ENCODE measurements at regions not wholly inside any gene's neighbourhood (a gene's known extent, or its start where the extent isn't known, plus 50 kb on each side); places are given as distances from the start of the nearest gene placed in this dataset.

GRCh38 chr6:93684339-93684738 is 265.0 kb upstream of the EPHA7 start:
- no peaks in the 10 kb centered on the region for H3K36me3 Mint-ChIP-seq (ENCODE audit: low read depth)
- no peaks in the 10 kb centered on the region for H3K9me3 Mint-ChIP-seq
- H3K27ac Mint-ChIP-seq: no peak overlapping the region
- H3K4me3 Mint-ChIP-seq: no peak overlapping the region
- H3K27me3 Mint-ChIP-seq (ENCODE audit: low read depth, poor library complexity): no peaks in the 10 kb centered on the region
- DNase-seq: no peak
- TF ChIP-seq CTCF (IDR thresholded peaks at IDR 0.05): no peak
- H3K4me1 Mint-ChIP-seq: no peaks in the 10 kb centered on the region

- no peak overlapping the region for H3K4me3 Mint-ChIP-seq
- no peaks in the 10 kb centered on the region for H3K9me3 Mint-ChIP-seq
- H3K4me1 Mint-ChIP-seq: no peaks in the 10 kb centered on the region
- no peak for DNase-seq
- no peaks in the 10 kb centered on the region for H3K36me3 Mint-ChIP-seq (ENCODE audit: low read depth)
- TF ChIP-seq CTCF (IDR thresholded peaks at IDR 0.05): no peak
- no peak overlapping the region for H3K27ac Mint-ChIP-seq
- H3K27me3 Mint-ChIP-seq (ENCODE audit: low read depth, poor library complexity): no peaks in the 10 kb centered on the region
Observed at GRCh38 chr6:93679836-93680235, 260.5 kb upstream of the EPHA7 start.

- H3K4me1 Mint-ChIP-seq: no peaks in the 10 kb centered on the region
- H3K9me3 Mint-ChIP-seq: no peaks in the 10 kb centered on the region
- no peak for TF ChIP-seq CTCF (IDR thresholded peaks at IDR 0.05)
- H3K36me3 Mint-ChIP-seq (ENCODE audit: low read depth): no peaks in the 10 kb centered on the region
- DNase-seq: no peak
- H3K27ac Mint-ChIP-seq: no peak overlapping the region
- no peaks in the 10 kb centered on the region for H3K27me3 Mint-ChIP-seq (ENCODE audit: low read depth, poor library complexity)
- H3K4me3 Mint-ChIP-seq: no peak overlapping the region
Observed at GRCh38 chr6:93678841-93679454, 259.6 kb upstream of the EPHA7 start.

GRCh38 chr6:93677264-93677965 is 258.1 kb upstream of the EPHA7 start:
- no peaks in the 10 kb centered on the region for H3K36me3 Mint-ChIP-seq (ENCODE audit: low read depth)
- no peak overlapping the region for H3K4me3 Mint-ChIP-seq
- no peak overlapping the region for H3K27ac Mint-ChIP-seq
- H3K9me3 Mint-ChIP-seq: no peaks in the 10 kb centered on the region
- no peaks in the 10 kb centered on the region for H3K4me1 Mint-ChIP-seq
- DNase-seq: no peak
- TF ChIP-seq CTCF (IDR thresholded peaks at IDR 0.05): no peak
- H3K27me3 Mint-ChIP-seq (ENCODE audit: low read depth, poor library complexity): no peaks in the 10 kb centered on the region

- Mint-ChIP-seq H3K9me3 (no peaks in the 10 kb centered on the region), H3K36me3 (ENCODE audit: low read depth) (no peaks in the 10 kb centered on the region), H3K4me3 (no peak overlapping the region), H3K4me1 (no peaks in the 10 kb centered on the region), H3K27ac (no peak overlapping the region), H3K27me3 (ENCODE audit: low read depth, poor library complexity) (no peaks in the 10 kb centered on the region)
- no peak for TF ChIP-seq CTCF (IDR thresholded peaks at IDR 0.05)
- no peak for DNase-seq
Observed at GRCh38 chr6:93676581-93676980, 257.2 kb upstream of the EPHA7 start.
